BE2C (cell line): ENCODE measurements at regions not wholly inside any gene's neighbourhood (a gene's known extent, or its start where the extent isn't known, plus 50 kb on each side); places are given as distances from the start of the nearest gene placed in this dataset.

ENCODE experiments used
- DNase-seq: peaks from one replicate; pipeline ENCODE4 v3.0.0-alpha.2; 2020
- H3K27me3 ChIP-seq: fragments of 250-450 bp; sonication (Bioruptor Pico); 2 replicates; pipeline ENCODE4 v1.5.1; 2020; ENCODE audit warnings: mild to moderate bottlenecking
- H3K36me3 ChIP-seq: fragments of 250-450 bp; sonication (Bioruptor Pico); 2 replicates; pipeline ENCODE4 v1.5.1; 2020; ENCODE audit warnings: mild to moderate bottlenecking
- H3K4me1 ChIP-seq: fragments of 250-450 bp; sonication (Bioruptor Pico); 2 replicates; pipeline ENCODE4 v1.5.1; 2020
- H3K4me3 ChIP-seq: 2 replicates; pipeline ENCODE4 v1.5.1; 2011; ENCODE audit warnings: low read depth, low read length
- H3K9me3 ChIP-seq: fragments of 250-450 bp; sonication (Bioruptor Pico); 2 replicates; pipeline ENCODE4 v1.5.1; 2020
- TF ChIP-seq, protein P1 (sequence below): IDR thresholded peaks from 2 replicates; pipeline ENCODE4 v1.5.1; 2012; ENCODE audit warnings: mild to moderate bottlenecking, low read depth, low read length

DNA sequence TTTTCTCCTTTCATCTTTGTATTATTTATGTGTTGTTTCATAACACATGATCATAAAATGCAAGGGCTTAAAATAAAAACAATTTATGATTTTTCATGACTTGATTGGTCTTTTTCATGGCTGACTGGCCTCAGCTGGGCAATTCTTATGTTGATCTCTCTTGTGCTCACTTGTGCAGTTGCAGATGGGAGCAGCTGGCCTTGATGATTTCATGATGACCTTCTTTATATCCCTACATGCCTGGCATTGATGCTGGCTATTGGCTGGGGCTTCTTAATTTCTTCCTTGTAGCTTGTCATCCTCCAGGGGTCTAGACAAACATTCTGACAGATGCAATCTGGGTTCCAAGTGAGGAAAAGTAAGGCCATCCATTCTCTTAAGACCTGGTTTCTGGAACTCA, 1832.8 kb upstream of the FLRT2 start:
- no peak for DNase-seq
- no peak overlapping the region for H3K4me3 ChIP-seq
- TF ChIP-seq, protein P1, sequence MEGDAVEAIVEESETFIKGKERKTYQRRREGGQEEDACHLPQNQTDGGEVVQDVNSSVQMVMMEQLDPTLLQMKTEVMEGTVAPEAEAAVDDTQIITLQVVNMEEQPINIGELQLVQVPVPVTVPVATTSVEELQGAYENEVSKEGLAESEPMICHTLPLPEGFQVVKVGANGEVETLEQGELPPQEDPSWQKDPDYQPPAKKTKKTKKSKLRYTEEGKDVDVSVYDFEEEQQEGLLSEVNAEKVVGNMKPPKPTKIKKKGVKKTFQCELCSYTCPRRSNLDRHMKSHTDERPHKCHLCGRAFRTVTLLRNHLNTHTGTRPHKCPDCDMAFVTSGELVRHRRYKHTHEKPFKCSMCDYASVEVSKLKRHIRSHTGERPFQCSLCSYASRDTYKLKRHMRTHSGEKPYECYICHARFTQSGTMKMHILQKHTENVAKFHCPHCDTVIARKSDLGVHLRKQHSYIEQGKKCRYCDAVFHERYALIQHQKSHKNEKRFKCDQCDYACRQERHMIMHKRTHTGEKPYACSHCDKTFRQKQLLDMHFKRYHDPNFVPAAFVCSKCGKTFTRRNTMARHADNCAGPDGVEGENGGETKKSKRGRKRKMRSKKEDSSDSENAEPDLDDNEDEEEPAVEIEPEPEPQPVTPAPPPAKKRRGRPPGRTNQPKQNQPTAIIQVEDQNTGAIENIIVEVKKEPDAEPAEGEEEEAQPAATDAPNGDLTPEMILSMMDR = no peak
- H3K36me3 ChIP-seq = no peaks in the 10 kb centered on the region
- no peaks in the 10 kb centered on the region for H3K4me1 ChIP-seq
- no peaks in the 10 kb centered on the region for H3K27me3 ChIP-seq
- H3K9me3 ChIP-seq = no peaks in the 10 kb centered on the region

DNA sequence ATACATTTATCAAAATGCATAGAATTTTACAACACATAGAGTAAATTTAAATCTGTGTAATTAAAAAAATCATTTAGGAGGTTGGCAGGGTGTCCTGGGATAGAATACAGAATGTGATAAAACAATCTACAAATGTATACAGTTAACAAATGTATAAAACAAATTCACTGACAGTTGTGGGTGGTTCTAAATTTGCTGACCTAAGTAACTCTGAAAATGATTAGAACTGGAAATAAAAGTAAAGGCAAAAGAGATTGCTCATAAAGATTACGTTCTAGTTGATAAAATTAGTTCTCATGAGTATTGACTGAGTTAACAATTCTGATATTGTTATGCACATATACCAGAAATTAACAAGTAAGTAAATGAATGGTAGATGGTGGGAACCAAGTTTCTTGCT, 1827.3 kb upstream of the FLRT2 start:
- H3K9me3 ChIP-seq = no peaks in the 10 kb centered on the region

DNA sequence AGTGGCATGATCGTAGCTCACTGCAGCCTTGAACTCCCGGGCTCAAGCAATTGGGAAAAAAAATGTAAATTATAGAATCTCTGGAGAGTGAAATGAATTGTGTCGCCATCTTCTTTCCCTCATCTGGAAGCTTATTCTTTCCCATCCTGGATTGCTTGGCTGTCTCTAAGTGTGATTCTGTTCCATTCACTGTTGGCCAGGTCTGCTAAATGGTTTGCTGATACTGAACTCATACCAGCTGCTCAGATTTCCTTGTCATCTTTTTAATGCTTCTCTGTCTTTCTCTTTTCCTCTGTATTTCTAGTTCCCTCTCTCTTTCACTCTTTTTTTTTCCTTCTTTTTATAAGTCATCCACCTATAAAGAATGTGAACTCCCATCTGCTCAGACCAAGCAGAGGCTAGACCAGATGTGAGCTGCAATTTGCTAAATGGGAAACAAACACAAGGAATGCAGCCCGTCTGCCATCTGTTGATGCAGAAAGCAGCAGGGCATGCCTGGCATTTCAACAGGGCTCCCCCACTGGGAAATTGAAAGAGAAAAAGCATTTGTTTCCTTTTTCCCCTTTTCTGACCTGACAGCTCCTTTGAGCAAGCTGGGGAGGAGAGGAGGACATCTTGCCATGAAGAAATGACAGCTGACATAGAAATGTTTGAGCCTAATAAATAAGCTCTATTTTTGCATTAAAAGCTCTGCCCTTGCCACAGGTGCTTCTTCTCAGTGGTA, 1823.6 kb upstream of the FLRT2 start:
- TF ChIP-seq, protein P1 = no peak
- Histone ChIP-seq H3K9me3 (no peaks in the 10 kb centered on the region), H3K4me1 (no peaks in the 10 kb centered on the region), H3K27me3 (no peaks in the 10 kb centered on the region), H3K4me3 (no peak overlapping the region), H3K36me3 (no peaks in the 10 kb centered on the region)
- no peak for DNase-seq

More for the DNA sequence above, 1827.3 kb upstream of the FLRT2 start:
- Histone ChIP-seq H3K27me3 (no peaks in the 10 kb centered on the region), H3K4me3 (no peak overlapping the region), H3K4me1 (no peaks in the 10 kb centered on the region), H3K36me3 (no peaks in the 10 kb centered on the region)
- DNase-seq = no peak
- TF ChIP-seq, protein P1 = no peak

DNA sequence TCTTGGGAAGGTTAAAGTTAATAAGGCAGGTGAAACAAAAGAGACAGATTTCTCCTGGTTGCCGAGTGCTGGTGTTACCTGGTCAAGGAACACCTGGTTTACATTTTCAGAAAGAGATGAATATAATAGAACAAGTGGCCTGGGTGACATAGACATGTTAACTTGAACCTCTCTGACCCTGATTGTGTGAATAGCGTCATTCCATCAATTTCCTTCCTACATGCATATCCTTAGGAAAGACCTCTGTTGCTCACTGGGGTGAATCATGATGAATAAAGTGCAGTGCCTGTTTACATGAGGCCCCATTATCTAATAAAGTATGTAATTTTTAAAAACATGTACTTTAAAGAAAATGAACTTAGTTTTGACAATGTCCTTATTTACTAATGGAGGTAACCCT, 1822.9 kb upstream of the FLRT2 start:
- Histone ChIP-seq H3K4me1 (no peaks in the 10 kb centered on the region), H3K27me3 (no peaks in the 10 kb centered on the region), H3K36me3 (no peaks in the 10 kb centered on the region), H3K9me3 (no peaks in the 10 kb centered on the region), H3K4me3 (no peak overlapping the region)
- DNase-seq = no peak
- TF ChIP-seq, protein P1 = no peak

DNA sequence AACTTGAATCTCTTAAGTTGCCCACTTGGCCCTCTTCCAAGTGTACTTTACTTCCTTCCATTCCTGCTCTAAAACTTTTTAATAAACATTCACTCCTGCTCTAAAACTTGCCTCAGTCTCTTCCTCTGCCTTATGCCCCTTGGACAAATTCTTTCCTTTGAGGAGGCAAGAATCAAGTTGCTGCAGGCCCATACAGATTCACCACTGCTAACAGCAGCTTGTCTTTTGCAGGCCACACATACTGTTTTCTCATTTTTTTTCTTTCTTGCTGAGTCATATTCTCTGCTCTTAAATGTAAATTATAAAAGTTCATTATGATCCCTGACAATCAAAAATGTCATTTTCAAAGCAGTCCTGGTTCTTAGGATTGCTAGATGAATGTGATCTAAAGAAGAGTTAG, 1820.8 kb upstream of the FLRT2 start:
- H3K36me3 ChIP-seq = no peaks in the 10 kb centered on the region
- H3K9me3 ChIP-seq = no peaks in the 10 kb centered on the region
- DNase-seq = no peak
- H3K4me1 ChIP-seq = no peaks in the 10 kb centered on the region
- TF ChIP-seq, protein P1 = no peak
- no peak overlapping the region for H3K4me3 ChIP-seq
- H3K27me3 ChIP-seq = no peaks in the 10 kb centered on the region

DNA sequence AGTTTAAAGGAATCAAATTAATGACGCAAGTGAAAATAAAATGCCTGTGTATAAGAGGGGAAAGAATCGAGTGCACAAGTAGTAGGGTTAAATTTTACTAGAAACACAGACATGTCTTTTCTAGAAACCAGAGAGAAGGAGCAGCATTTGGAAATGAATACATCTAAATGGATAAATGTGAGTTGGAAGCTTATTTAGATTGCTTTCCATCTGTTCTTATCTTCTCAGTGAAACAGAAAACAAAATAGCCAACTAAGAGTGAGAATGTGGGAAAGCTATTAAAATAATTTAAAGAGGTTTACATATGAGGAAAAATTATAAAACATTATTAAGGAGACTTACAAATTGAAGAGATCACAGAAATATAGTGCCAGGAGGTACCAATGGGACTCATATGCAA, 1818.9 kb upstream of the FLRT2 start:
- H3K9me3 ChIP-seq = no peaks in the 10 kb centered on the region
- TF ChIP-seq, protein P1 = no peak

More for the DNA sequence above, 1818.9 kb upstream of the FLRT2 start:
- Histone ChIP-seq H3K4me3 (no peak overlapping the region), H3K4me1 (no peaks in the 10 kb centered on the region), H3K27me3 (no peaks in the 10 kb centered on the region), H3K36me3 (no peaks in the 10 kb centered on the region)
- no peak for DNase-seq
